ENCODE measurements at regions not wholly inside any gene's neighbourhood (a gene's known extent, or its start where the extent isn't known, plus 50 kb on each side); places are given as distances from the start of the nearest gene placed in this dataset.

GRCh38 chrX:99353412-99353811 lies 1056.7 kb downstream of the PCDH19 start:
- Histone ChIP-seq H4K20me1 (replicated peaks in 1 of 2; ENCODE audit: control insufficient read depth in 1 of 2, insufficient read depth in 2 of 2, low read length in 2 of 2) (no peaks in the 10 kb centered on the region), H2BK15ac (ENCODE audit: low read length) (no peak overlapping the region), H3K4me1 (replicated peaks in 1 of 4; ENCODE audit: control insufficient read depth in 3 of 4, insufficient read depth in 4 of 4, low read length in 3 of 4) (no peaks in the 10 kb centered on the region), H2BK5ac (ENCODE audit: low read depth, low read length) (no peak overlapping the region), H3K56ac (replicated peaks; ENCODE audit: insufficient read length, low read depth, low read length) (no peak overlapping the region), H3K4ac (replicated peaks; ENCODE audit: insufficient read length, low read depth, low read length) (no peak overlapping the region), H3K18ac (ENCODE audit: extremely low read depth, low read length) (no peak overlapping the region), H3K79me2 (ENCODE audit: control insufficient read depth in 1 of 2, insufficient read depth in 2 of 2, low read length in 2 of 2) (no peaks in the 10 kb centered on the region), H3K9ac (replicated peaks in 1 of 4; ENCODE audit: extremely low read depth in 1 of 4, low read depth in 3 of 4, low read length in 3 of 4) (no peak overlapping the region), H3K27me3 (replicated peaks in 1 of 4; ENCODE audit: control insufficient read depth in 3 of 4, extremely low read depth in 1 of 4, insufficient read depth in 3 of 4, low read length in 3 of 4) (no peaks in the 10 kb centered on the region), H2AFZ (ENCODE audit: low read length) (no peak overlapping the region), H3K23me2 (ENCODE audit: low read depth, low read length) (no peaks in the 10 kb centered on the region), H4K5ac (ENCODE audit: insufficient read length, low read depth, low read length) (no peak overlapping the region), H3K4me3 (ENCODE audit: extremely low read depth in 1 of 4, insufficient read depth in 2 of 4, low read depth in 3 of 4, low read length in 4 of 4) (no peak overlapping the region), H2AK5ac (ENCODE audit: low read depth, low read length) (no peak overlapping the region), H3K4me2 (ENCODE audit: insufficient read depth in 1 of 2, low read depth in 2 of 2, low read length in 2 of 2) (no peak overlapping the region), H3K36me3 (ENCODE audit: control insufficient read depth in 2 of 4, insufficient read depth in 4 of 4, low read length in 3 of 4) (no peaks in the 10 kb centered on the region), H3K23ac (ENCODE audit: insufficient read length) (no peak overlapping the region), H4K91ac (replicated peaks; ENCODE audit: insufficient read length, low read length) (no peak overlapping the region), H3K9me3 (ENCODE audit: insufficient read depth in 2 of 2, low read depth in 1 of 2, low read length in 1 of 2) (no peaks in the 10 kb centered on the region), H2BK120ac (replicated peaks; ENCODE audit: low read depth, low read length) (no peak overlapping the region), H4K8ac (ENCODE audit: extremely low read depth, insufficient read depth, low read length) (no peak overlapping the region), H2BK12ac (ENCODE audit: low read depth, low read length) (no peak overlapping the region), H3K79me1 (ENCODE audit: low read depth, low read length) (no peaks in the 10 kb centered on the region), H3K27ac (ENCODE audit: low read depth, low read length) (no peak overlapping the region), H3K14ac (ENCODE audit: insufficient read length) (no peak overlapping the region), H2BK20ac (ENCODE audit: low read length) (no peak overlapping the region)
- FAIRE-seq (no peak), DNase-seq (ENCODE audit: low read depth in 1 of 2, low spot score in 2 of 2) (no peak)
- POLR2A ChIA-PET (ENCODE audit: partially characterized antibody) = no interaction called here
- CTCF ChIA-PET (ENCODE audit: partially characterized antibody) = no interaction called here
- 100% methylated on average over 1 of the region's 1 CpG; no CpG with 5 or more reads in 1 of the 2 experiments for WGBS, 2 experiments (ENCODE audit: extremely low coverage in 1 of 2, insufficient coverage in 1 of 2, insufficient read length in 1 of 2, insufficient replicate concordance in 2 of 2, low coverage in 1 of 2, low lambda C conversion rate in 2 of 2, missing lambda C conversion rate in 1 of 2)
- no peak for TF ChIP-seq CBX8 (IDR thresholded peaks at IDR 0.05; ENCODE audit: borderline replicate concordance, low read depth, low read length)
- no peak for TF ChIP-seq SIRT6 (IDR thresholded peaks at IDR 0.05; ENCODE audit: low read length)
- no peak for TF ChIP-seq JUND (IDR thresholded peaks at IDR 0.05; ENCODE audit: low read length)
- TF ChIP-seq TAF1 (IDR thresholded peaks at IDR 0.05; ENCODE audit: low read depth, low read length) = no peak
- no peak for TF ChIP-seq RXRA (IDR thresholded peaks at IDR 0.05; ENCODE audit: insufficient read depth, low read depth, low read length)
- TF ChIP-seq RNF2 (IDR thresholded peaks at IDR 0.05; ENCODE audit: borderline replicate concordance, low read depth, low read length, missing control alignments, poor library complexity, severe bottlenecking) = no peak
- no peak for TF ChIP-seq CBX5 (IDR thresholded peaks at IDR 0.05; ENCODE audit: low read depth, low read length)
- TF ChIP-seq BCL11A (IDR thresholded peaks at IDR 0.05; ENCODE audit: low read depth in 2 of 2, low read length in 2 of 2) = no peak

All from H1 (cell line).